HG03439 (cell line): ENCODE measurements at regions not wholly inside any gene's neighbourhood (a gene's known extent, or its start where the extent isn't known, plus 50 kb on each side); places are given as distances from the start of the nearest gene placed in this dataset.
"Not testable (repeated sequence)": the region's sequence is repeated elsewhere in the genome, so short reads cannot be mapped to it uniquely, and the experiment has no call there.

ENCODE experiments used
- ATAC-seq: cut with Tn5 transposase; IDR thresholded peaks from one replicate; pipeline ENCODE4 v1.9.1; 2021; ENCODE audit warnings: mild to moderate bottlenecking, moderate library complexity; ENCODE audit not compliant: unreplicated experiment

DNA sequence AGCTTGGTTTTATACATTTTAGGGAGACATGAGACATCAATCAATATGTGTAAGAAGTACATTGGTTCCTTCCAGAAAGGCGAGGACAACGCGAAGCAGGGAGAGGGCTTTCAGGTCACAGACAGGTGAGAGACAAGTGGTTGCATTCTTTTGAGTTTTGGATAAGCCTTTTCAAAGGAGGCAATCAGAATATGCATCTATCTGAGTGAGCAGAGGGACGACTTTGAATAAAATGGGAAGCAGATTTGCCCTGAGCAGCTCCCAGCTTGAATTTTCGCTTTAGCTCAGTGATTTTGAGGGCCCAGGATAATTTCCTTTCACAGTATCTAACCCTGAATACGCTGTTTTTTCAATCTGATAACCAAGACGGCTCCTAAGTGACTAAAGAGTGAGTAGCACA lies 82.5 kb upstream of the MYO3A start:
- no peak for ATAC-seq

DNA sequence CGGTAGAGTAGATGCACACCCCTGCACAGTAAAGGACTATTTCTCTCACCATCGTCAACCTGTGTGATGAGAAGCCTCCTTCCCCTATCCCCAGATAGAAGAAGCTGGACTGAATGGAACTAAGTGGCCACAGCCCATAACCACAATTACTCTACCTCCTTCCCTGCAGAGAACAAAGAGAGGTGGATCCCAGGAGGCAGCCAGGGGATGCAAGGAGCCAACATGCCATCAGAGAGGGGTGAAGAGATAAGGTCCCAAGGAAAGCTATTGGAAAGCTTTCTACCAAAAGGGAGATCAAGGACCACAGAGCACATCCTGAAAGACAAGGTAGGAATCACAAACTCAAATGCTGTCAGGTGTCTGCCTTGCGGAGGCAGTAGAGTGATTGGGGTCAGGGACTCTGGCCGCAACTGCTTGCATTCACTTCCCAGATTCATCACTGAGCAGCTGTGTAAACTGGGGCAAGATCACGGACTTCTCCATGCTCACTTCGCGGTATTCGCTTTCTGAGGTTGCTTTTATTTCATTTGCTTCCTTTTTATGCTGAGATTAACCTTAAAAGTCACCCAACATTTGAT lies 81.6 kb upstream of the MYO3A start:
- ATAC-seq, result no peak

DNA sequence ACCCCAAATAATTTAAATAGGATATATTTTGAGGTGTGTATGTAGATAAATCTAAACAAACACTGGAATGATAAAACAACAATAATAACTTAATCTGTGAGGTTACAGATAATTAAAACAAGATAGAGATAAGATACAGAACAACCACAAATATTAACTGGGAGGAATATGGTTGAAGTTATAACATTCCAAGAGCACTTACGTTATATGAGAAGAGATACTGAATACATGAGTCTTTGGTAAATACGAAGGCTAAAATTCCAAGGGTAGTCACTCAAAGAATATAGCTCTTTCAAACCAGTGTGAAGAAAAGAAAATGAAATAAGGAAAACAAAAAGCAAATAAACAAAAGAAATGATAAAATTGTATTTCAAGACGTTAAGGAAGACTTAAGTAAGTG lies 76.0 kb upstream of the MYO3A start:
- ATAC-seq, result no peak

DNA sequence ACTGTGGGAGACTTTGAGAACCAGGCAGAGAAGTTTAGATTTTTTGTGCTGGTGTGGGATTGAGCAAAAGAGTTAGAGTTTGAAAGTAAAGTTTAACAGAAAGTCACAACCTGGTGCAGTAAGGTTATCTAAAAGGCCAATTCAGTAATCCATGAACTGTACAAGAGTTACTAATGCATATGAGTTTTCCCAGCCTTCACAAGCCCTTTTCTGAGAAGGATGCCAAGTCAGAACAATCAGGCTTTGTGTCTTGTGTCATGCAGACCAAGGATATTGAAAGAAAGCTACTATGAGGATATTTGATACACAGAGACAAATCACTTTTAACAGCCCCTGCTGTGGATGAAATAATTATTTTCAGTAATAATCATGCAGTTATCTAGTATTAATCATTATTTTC lies 68.8 kb upstream of the MYO3A start:
- no peak for ATAC-seq

DNA sequence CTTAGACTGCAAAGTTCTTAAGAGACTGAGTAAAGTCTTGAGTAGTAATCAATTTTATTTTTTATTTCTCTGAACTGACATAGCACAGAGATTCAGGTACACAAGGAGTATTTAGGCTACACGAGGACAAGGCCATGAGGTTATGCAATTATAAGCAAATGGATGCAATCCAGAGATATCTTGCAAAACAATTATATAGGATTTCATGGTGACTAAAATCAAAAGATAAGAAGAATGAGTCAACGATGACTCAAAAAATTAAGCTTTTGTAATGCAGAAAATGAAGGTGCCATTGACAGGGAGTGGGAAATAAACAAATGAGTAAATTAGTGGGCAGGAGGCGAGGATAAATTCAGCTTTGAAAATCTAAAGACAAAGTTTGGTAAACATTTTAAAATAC lies 66.7 kb upstream of the MYO3A start:
- ATAC-seq, result no peak

DNA sequence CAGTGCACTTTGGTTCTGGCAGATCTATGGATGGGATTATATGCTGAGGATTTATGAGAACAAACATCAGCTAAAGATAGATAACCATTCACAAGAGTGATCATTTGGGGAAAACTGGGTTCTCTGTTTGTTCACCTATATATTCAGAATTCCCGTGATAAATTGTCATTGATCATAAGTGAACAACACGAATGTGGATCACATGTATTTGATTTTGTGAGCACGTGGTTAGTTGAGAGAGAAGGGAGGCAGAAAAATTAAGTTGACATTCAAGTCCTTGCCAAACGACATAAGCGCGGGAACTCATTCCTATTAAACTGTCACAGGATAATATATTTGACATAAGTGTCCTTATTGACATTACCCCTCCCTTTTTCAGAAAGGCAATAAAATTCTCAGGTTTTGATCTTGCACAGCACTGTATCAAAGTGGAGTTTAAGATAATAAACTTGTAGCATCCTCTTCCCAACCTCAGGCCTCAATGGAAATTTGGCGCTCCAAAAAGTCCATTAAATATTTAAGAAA lies 64.9 kb upstream of the MYO3A start:
- no peak for ATAC-seq

DNA sequence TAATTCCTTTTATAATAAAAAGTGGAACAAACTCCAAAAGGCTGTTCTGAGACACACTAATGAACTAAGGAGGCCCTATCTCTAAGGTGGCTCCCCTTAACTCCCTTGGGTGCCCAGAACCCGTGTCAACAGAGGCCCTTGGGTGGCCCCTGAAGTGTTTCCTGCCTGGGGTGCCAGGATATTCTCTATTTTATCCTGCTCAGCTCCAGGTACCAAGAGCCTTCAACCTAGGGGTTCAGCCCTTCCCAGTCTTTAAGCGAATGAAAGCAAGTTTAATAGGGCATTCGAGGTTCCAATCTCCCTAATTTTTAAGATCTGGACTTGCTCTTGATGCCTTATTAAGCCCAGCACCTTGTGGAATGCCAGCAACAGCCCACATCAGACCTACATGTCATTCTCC lies 64.4 kb upstream of the MYO3A start:
- ATAC-seq, result no peak

DNA sequence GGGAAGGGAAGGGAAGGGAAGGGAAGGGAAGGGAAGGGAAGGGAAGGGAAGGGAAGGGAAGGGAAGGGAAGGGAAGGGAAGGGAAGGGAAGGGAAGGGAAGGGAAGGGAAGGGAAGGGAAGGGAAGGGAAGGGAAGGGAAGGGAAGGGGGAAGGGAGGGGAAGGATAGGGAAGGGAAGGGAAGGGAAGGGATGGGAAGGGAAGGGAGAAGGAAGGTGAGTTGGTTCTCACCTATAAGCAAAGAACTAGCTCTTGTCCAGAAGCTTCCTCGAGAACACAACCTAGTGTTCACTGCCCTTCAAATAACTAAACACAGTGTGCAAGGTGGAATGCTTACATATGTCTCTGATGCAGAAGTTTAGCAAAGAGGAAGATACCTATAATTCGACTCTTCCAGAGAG lies 59.6 kb upstream of the MYO3A start:
- ATAC-seq, result not testable (repeated sequence)

DNA sequence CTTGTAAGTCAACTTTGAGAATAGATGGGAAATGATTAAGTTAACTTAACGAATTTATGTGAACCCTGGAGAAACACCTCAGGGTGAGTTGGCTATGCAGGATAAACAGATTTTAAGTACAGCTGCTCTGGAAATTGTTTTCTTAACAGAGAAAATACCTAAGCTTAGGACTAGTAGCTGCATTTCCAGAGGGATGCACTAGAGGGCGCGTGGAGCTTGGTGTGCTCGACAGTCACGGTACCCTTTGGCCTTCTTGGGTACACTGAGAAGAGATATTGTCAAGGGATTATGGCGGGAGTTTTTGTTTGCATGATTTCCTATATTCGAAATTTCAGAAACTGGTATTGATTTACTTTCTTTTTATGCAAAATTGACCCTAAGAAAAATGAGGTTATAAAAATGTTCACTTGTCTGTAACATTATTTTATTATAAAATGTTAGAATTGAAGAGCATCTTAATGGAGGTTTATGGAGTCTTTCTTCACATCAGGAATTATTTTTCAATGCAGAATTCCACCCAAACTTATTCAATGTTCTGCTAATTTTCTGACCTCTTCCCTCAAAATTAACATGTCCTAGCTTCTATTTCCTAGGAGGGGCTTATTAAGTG lies 58.4 kb upstream of the MYO3A start:
- peak; percentile 91 for ATAC-seq

DNA sequence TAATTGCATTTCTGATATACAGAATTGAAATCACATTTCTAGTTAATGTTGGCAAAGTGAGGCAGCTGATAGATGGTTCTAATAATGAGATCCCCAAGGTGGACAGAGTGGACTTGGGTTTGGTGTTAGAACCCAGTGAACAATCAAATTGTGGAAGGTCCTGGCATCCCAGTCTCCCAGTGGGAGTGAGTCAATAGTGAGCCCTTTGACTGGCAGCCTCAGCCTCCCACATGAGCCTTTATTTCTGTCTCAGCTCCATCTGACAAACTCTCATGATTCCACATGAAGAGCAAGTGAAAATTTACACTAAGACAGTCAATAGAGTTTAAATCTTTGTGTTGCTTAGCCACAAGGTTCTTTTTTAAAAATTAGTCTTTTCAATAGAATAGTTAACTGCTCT lies 56.7 kb upstream of the MYO3A start:
- ATAC-seq, result no peak
